ENCODE measurements at regions not wholly inside any gene's neighbourhood (a gene's known extent, or its start where the extent isn't known, plus 50 kb on each side); places are given as distances from the start of the nearest gene placed in this dataset.

DNA sequence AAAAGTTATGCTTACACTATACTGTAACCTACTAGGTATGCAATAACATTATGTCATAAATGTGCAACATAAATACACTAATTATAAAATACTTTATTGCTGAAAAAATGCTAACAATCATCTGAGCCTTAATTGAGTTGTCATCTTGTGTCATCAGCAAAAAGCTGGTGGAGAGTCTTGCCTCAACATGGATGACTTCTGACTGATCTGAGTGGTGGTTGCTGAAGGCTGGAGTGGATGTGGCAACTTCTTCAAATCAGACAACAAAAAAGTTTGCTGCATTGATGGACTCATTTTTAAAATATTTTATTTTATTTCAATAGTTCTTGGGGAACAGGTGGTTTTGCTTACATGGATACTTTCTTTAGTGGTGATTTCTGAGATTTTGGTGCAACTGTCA lies 93.9 kb upstream of the AMN1 start:
- DNase-seq (ENCODE audit: low read depth), result no peak
- no peak overlapping the region for H3K4me3 ChIP-seq (ENCODE audit: low read depth, low read length)
- TF ChIP-seq, protein P1, sequence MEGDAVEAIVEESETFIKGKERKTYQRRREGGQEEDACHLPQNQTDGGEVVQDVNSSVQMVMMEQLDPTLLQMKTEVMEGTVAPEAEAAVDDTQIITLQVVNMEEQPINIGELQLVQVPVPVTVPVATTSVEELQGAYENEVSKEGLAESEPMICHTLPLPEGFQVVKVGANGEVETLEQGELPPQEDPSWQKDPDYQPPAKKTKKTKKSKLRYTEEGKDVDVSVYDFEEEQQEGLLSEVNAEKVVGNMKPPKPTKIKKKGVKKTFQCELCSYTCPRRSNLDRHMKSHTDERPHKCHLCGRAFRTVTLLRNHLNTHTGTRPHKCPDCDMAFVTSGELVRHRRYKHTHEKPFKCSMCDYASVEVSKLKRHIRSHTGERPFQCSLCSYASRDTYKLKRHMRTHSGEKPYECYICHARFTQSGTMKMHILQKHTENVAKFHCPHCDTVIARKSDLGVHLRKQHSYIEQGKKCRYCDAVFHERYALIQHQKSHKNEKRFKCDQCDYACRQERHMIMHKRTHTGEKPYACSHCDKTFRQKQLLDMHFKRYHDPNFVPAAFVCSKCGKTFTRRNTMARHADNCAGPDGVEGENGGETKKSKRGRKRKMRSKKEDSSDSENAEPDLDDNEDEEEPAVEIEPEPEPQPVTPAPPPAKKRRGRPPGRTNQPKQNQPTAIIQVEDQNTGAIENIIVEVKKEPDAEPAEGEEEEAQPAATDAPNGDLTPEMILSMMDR (IDR thresholded peaks at IDR 0.05; ENCODE audit: insufficient read depth, low read depth, low read length), result no peak

DNA sequence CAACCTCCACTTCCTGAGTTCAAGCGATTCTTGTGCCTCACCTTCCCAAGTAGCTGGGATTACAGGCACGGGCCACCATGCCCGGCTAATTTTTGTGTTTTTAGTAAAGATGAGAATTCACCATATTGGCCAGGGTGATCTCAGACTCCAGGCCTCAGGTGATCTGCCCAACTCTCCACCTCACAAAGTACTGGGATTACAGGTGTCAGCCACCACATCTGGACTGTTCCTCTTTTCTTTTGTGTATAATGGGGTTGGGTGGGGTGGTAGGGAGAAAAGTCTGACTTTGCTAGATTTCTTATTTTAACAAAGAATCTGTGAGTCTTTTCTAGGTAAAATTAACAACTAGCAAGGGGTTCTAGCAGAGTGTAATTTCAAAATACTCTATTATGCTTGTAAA lies 92.7 kb upstream of the AMN1 start:
- TF ChIP-seq, protein P1 (IDR thresholded peaks at IDR 0.05; ENCODE audit: insufficient read depth, low read depth, low read length), result no peak
- H3K4me3 ChIP-seq (ENCODE audit: low read depth, low read length), result no peak overlapping the region
- DNase-seq (ENCODE audit: low read depth), result no peak

DNA sequence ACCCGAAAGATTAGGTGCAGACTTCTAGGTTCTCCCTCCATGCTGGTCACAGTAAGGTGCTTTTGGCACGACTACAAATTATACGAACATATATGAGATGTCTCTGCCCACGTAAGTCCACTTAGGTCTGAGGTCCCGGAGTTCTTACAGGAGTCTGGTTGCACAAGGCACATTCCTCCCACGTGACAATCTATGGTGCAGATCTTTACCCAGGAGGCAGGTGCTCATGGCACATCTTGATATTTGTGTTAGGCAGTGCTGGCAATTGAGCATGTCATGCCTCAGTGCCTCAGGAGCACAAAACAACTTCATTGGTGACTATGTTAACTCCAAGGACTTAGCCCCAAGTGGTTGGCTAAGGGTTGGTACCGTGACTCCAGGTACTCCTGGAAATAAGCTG lies 92.0 kb upstream of the AMN1 start:
- no peak for DNase-seq (ENCODE audit: low read depth)
- no peak overlapping the region for H3K4me3 ChIP-seq (ENCODE audit: low read depth, low read length)
- TF ChIP-seq, protein P1 (IDR thresholded peaks at IDR 0.05; ENCODE audit: insufficient read depth, low read depth, low read length), result no peak

DNA sequence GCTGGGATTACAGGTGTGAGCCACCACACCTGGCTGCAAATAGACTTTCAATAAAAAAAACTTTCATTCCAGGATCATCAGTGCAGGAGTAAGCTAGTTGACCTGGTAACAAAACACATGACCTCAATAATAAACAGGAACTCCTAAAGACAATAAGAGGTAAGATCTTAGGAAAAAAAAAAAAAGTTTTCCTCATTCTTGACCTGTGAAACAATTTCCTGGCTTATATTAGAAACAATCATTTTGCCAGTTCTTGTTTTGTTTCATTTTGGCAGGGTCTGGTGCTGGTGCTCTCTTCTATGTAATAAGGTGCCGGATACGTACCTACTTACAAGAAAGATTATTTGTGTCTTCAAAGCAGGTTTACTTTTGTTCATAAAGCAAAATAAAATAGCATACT lies 90.6 kb upstream of the AMN1 start:
- H3K4me3 ChIP-seq (ENCODE audit: low read depth, low read length), result no peak overlapping the region
- DNase-seq (ENCODE audit: low read depth), result no peak
- TF ChIP-seq, protein P1 (IDR thresholded peaks at IDR 0.05; ENCODE audit: insufficient read depth, low read depth, low read length), result no peak

DNA sequence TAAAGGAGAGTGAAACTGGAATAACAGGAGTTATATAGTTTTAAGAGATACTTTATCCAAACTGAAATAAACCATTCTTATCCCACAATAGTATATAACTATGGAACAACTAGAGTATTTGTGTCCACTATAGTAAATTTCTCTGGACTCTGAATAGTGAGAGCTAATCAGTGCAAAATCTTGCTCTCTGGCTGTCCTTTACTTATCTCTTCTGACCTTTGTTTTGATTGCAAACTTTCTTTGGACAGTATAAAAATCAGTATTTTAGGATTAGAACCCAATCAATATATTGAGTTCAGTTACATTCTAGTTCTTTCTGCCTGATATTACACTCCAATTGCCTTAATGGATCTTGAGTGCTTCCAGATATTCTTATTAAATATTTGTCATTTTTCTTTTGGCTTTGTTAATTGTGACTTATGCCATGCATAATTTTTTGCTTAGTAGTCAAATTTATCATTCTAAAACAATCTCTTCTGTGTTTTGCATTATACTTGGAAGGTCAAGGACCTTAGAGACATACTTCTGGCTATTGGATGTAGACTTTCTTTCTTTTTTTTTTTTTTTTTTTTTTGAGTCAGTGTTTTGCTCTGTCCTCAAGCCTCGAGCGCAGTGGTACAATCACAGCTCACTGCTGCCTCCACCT lies 89.9 kb upstream of the AMN1 start:
- TF ChIP-seq, protein P1 (IDR thresholded peaks at IDR 0.05; ENCODE audit: insufficient read depth, low read depth, low read length), result no peak
- no peak for DNase-seq (ENCODE audit: low read depth)
- no peak overlapping the region for H3K4me3 ChIP-seq (ENCODE audit: low read depth, low read length)

DNA sequence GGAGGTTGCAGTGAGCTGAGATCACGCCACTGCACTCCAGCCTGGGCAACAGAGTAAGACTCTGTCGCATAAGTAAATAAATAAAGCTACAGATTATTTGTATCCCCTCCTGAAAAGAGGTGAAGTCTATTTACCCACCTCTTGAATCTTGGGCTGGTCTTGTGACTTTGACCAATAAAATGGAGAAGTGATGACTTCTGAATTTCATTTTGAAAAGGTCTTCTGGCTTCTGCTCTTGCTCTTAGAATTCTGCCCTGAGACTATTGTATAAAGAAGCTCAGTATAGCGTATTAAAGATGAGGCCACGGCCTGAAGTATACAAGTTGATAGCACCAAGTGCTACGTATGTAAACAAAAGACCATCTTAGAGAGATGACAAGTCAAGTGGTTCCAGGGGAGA lies 88.3 kb upstream of the AMN1 start:
- TF ChIP-seq, protein P1 (IDR thresholded peaks at IDR 0.05; ENCODE audit: insufficient read depth, low read depth, low read length), result no peak

DNA sequence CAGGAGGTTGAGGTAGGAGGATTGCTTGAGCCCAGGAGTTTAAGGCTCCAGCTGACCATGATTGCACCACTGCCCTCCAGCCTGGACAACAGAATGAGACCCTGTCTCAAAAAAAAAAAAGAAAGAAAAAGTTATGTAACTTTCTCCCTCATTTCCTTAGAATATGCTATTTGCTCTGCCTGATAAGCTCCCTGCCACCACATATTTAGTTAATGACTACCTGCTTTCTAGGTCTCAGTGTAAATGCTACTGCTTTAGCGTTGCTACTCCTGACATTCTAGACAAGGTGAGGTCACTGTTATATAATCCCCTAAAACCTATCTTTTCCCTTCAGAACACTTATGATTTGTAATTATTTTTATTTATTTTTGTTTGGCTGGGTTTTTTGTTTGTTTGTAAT lies 86.3 kb upstream of the AMN1 start:
- TF ChIP-seq, protein P1 (IDR thresholded peaks at IDR 0.05; ENCODE audit: insufficient read depth, low read depth, low read length), result no peak
- H3K4me3 ChIP-seq (ENCODE audit: low read depth, low read length), result no peak overlapping the region
- no peak for DNase-seq (ENCODE audit: low read depth)

More for the DNA sequence above, 88.3 kb upstream of the AMN1 start:
- no peak for DNase-seq (ENCODE audit: low read depth)
- no peak overlapping the region for H3K4me3 ChIP-seq (ENCODE audit: low read depth, low read length)

Data from fibroblast of villous mesenchyme (primary cell).